ENCODE measurements at regions not wholly inside any gene's neighbourhood (a gene's known extent, or its start where the extent isn't known, plus 50 kb on each side); places are given as distances from the start of the nearest gene placed in this dataset.
"Not testable (repeated sequence)": the region's sequence is repeated elsewhere in the genome, so short reads cannot be mapped to it uniquely, and the experiment has no call there.

GRCh38 chr2:16357188-16357587, 308.4 kb downstream of the CYRIA start:
- DNase-seq = no peak

- DNase-seq = no peak
These were observed 314.1 kb downstream of the CYRIA start for GRCh38 chr2:16351541-16351940.

- DNase-seq = no peak
These were observed 314.5 kb downstream of the CYRIA start for GRCh38 chr2:16351137-16351536.

GRCh38 chr2:16350211-16350610, 315.4 kb downstream of the CYRIA start:
- DNase-seq = no peak

- DNase-seq = no peak
These were observed 315.8 kb downstream of the CYRIA start for GRCh38 chr2:16349811-16350210.

GRCh38 chr2:16348821-16349515, 316.7 kb downstream of the CYRIA start:
- no peak for DNase-seq

GRCh38 chr2:16346671-16347070, 319.0 kb downstream of the CYRIA start:
- no peak for DNase-seq

- DNase-seq = not testable (repeated sequence)
These were observed 320.4 kb downstream of the CYRIA start for GRCh38 chr2:16345231-16345630.

GRCh38 chr2:16339206-16339605, 326.4 kb downstream of the CYRIA start:
- DNase-seq = no peak

GRCh38 chr2:16338026-16338425, 327.6 kb downstream of the CYRIA start:
- no peak for DNase-seq

- DNase-seq = no peak
These were observed 328.7 kb downstream of the CYRIA start for GRCh38 chr2:16336916-16337315.

GRCh38 chr2:16336491-16336890, 329.1 kb downstream of the CYRIA start:
- DNase-seq = no peak

GRCh38 chr2:16335947-16336346, 329.7 kb downstream of the CYRIA start:
- no peak for DNase-seq

- no peak for DNase-seq
These were observed 330.1 kb downstream of the CYRIA start for GRCh38 chr2:16335604-16335930.

GRCh38 chr2:16334886-16335603, 330.6 kb downstream of the CYRIA start:
- DNase-seq = no peak

GRCh38 chr2:16334366-16334765, 331.3 kb downstream of the CYRIA start:
- DNase-seq = no peak

- no peak for DNase-seq
These were observed 332.0 kb downstream of the CYRIA start for GRCh38 chr2:16333681-16334080.

GRCh38 chr2:16332681-16333557, 332.7 kb downstream of the CYRIA start:
- no peak for DNase-seq

- DNase-seq = no peak
These were observed 333.9 kb downstream of the CYRIA start for GRCh38 chr2:16331772-16332171.

GRCh38 chr2:16330982-16331381, 334.7 kb downstream of the CYRIA start:
- no peak for DNase-seq

- no peak for DNase-seq
These were observed 335.1 kb downstream of the CYRIA start for GRCh38 chr2:16330571-16330970.

GRCh38 chr2:16330012-16330411, 335.6 kb downstream of the CYRIA start:
- DNase-seq = no peak

- DNase-seq = no peak
These were observed 336.2 kb downstream of the CYRIA start for GRCh38 chr2:16329421-16329820.

Measured in DMS79 (cell line).